ENCODE measurements at regions not wholly inside any gene's neighbourhood (a gene's known extent, or its start where the extent isn't known, plus 50 kb on each side); places are given as distances from the start of the nearest gene placed in this dataset.

DNA sequence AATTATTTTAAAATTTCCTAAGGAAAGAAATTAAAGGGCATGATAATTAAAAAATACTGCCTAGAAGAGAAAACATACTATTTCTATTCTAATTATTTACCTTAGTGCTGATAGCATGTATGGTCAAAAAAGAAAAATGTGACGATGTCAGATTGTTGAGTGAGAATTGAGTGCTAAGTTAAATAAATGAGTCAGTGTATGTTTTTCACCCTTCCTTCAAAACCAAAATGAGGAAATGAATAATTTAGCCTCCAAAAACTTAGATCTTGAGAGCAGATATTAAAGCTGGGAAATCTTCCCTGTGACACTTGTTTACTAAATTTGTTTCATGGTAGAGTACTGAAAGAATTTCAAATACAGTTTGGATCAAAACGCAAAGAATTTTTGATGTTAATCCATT, 58.6 kb upstream of the NYAP2 start:
- TF ChIP-seq, protein P1, sequence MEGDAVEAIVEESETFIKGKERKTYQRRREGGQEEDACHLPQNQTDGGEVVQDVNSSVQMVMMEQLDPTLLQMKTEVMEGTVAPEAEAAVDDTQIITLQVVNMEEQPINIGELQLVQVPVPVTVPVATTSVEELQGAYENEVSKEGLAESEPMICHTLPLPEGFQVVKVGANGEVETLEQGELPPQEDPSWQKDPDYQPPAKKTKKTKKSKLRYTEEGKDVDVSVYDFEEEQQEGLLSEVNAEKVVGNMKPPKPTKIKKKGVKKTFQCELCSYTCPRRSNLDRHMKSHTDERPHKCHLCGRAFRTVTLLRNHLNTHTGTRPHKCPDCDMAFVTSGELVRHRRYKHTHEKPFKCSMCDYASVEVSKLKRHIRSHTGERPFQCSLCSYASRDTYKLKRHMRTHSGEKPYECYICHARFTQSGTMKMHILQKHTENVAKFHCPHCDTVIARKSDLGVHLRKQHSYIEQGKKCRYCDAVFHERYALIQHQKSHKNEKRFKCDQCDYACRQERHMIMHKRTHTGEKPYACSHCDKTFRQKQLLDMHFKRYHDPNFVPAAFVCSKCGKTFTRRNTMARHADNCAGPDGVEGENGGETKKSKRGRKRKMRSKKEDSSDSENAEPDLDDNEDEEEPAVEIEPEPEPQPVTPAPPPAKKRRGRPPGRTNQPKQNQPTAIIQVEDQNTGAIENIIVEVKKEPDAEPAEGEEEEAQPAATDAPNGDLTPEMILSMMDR (IDR thresholded peaks at IDR 0.05; ENCODE audit: low read length, missing control alignments) = no peak
- H3K4me3 ChIP-seq (replicated peaks; ENCODE audit: low read depth, low read length) = no peak overlapping the region
- DNase-seq (ENCODE audit: low read depth) = no peak

DNA sequence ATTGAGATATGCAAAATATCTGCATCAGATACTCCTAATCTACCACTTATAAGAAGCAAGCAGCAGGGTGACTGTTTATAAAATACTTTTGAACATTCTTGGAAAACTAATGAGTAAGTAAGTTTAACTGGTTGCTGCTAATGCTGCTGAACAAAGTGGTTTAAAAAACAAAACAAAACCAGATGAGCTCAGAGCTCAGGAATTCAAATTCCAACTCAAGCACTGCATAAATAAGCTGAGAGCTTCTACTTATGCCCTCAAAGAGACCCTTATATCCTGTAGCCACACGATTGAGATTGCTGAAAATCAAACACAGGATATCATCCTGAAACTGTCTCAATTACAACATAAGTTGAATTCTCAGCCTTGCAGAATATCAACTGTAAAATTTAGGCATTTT, 62.3 kb upstream of the NYAP2 start:
- H3K4me3 ChIP-seq (replicated peaks; ENCODE audit: low read depth, low read length) = no peak overlapping the region
- TF ChIP-seq, protein P1 (IDR thresholded peaks at IDR 0.05; ENCODE audit: low read length, missing control alignments) = no peak
- peak; percentile 4 for DNase-seq (ENCODE audit: low read depth)

DNA sequence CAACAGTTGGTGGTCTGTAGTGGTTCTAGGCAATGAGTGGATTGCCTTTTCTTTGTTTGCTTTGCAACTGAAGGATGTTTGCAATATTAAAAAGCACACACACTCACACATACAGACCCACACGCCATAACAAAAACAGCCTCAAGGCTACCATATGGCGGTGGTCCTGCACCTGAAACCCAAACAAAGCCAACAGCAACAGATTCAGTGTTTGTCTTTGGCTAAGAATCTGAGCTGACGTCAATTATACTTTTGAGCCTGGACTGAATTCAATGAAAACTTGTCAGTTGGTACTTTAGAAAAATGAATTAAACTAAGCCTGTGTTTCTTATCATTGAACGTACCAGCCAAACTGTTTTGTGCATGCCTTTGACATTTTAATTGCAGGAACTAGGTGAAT, 65.0 kb upstream of the NYAP2 start:
- TF ChIP-seq, protein P1 (IDR thresholded peaks at IDR 0.05; ENCODE audit: low read length, missing control alignments) = no peak
- DNase-seq (ENCODE audit: low read depth) = no peak
- H3K4me3 ChIP-seq (replicated peaks; ENCODE audit: low read depth, low read length) = no peak overlapping the region

DNA sequence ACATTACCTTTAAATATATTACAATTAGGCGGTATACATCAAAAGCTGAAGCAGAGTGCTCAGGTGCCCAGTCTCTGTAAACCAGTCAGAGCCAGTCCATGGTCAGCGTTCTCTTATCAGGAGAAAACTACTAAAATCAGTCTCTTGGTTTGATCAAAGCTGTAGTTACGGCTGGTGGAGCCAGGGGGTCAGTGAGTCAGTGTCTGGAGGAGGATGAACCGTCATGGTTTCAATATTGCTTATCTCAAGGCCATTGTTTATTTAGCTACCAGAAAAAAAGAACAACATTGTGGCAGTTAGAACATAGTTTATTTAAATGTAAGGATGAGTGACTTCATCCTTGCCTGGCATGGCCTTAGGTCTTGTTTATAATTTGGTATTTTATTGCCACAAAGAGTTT, 71.3 kb upstream of the NYAP2 start:
- TF ChIP-seq, protein P1 (IDR thresholded peaks at IDR 0.05; ENCODE audit: low read length, missing control alignments) = no peak
- no peak overlapping the region for H3K4me3 ChIP-seq (replicated peaks; ENCODE audit: low read depth, low read length)
- peak; percentile 3 for DNase-seq (ENCODE audit: low read depth)

DNA sequence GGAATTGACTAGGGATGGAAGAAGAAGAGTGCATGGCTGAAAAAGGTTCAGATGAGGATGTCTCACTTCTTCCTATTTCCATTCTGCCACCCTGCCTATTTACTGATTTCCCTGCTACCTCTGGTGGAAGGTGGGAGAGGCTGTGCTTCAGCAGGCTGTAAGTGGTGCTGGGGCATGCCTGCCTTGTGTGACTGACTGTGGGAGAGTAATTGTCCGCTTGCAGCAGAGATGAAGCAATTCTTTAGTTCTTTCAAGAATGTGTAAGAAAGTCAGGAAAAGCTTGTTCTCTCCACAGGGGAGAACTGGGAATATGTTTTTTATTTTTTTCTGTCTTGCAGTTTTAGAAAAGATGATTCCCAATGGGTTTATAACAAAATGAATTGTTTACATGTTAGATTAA, 72.5 kb upstream of the NYAP2 start:
- TF ChIP-seq, protein P1 (IDR thresholded peaks at IDR 0.05; ENCODE audit: low read length, missing control alignments) = no peak
- no peak for DNase-seq (ENCODE audit: low read depth)
- no peak overlapping the region for H3K4me3 ChIP-seq (replicated peaks; ENCODE audit: low read depth, low read length)

DNA sequence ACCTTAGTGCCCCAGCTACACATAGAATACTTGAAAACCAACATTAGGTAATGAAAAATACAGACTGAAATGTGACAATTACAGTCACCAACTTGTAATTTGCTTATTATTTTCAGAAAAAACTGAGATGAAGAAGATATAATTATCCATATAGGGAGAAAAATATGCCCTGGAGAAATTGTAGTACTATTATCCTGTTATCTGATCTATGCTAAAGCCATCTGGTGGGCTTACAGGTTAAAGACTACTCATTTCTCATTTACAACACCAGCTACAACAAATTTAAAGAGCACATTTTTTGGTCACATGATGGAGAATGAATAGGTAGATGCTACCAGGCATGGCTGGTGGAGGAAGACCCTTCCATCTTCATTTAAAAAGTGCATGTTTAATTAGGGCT, 79.6 kb upstream of the NYAP2 start:
- DNase-seq (ENCODE audit: low read depth) = no peak
- no peak overlapping the region for H3K4me3 ChIP-seq (replicated peaks; ENCODE audit: low read depth, low read length)
- TF ChIP-seq, protein P1 (IDR thresholded peaks at IDR 0.05; ENCODE audit: low read length, missing control alignments) = no peak

DNA sequence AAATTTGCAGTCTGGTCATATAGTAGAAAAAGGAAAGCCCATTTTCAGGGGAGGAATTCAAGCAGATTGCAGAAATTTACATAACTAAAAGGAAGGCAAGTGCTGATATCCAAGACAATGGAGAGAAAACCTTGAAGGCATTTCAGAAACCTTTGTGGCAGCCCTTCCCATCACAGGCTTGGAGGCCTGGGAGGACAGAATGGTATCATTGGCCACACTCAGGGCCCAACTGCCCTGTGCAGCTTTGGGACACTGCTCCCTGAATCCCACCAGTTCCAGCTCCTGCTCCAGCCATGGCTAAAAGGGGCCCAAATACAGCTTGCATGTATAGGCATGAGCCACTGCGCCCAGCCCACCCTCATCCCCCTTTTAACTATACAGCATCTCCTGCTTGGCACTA, 81.1 kb upstream of the NYAP2 start:
- TF ChIP-seq, protein P1 (IDR thresholded peaks at IDR 0.05; ENCODE audit: low read length, missing control alignments) = no peak

More for the DNA sequence above, 81.1 kb upstream of the NYAP2 start:
- DNase-seq (ENCODE audit: low read depth) = no peak
- H3K4me3 ChIP-seq (replicated peaks; ENCODE audit: low read depth, low read length) = no peak overlapping the region
